ENCODE measurements at regions not wholly inside any gene's neighbourhood (a gene's known extent, or its start where the extent isn't known, plus 50 kb on each side); places are given as distances from the start of the nearest gene placed in this dataset.
A peak's percentile ranks its signal among the peaks of the same experiment; 100 is the strongest.

DNA sequence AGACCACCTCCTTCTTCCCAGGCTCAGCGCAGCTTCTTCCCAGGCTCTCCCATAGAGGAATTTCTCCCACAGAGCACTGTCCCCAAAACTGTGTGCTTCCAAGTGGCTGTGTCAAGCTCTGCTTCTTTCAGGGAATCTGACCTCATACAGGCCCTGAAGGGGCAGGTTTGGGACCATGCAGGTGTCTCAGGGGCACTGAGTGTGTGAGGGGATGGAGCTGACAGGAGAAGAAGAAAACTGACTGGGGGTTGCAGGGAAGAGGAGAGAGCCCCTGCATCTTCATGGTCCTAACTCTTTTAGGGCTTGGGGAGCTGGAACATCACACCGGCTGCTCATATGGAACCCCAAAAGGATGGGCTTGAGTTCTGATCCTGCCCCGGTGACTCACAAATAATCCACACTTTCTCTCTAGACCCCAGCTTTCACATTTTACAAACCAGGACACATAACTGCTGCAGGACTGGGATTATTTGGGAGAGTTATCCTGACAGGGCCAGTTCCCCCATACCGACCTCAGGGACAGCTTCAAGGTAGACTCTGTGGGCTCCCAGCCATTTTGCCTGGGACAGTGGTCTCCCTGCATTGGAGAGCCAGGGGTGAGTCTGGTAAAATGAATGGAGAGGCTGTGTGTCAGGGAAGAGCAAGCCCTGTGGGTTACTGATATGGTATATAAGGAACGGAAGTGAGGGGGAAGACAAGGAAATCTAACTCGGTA is 316.1 kb downstream of the TLE3 start:
- DNase-seq, result no peak

DNA sequence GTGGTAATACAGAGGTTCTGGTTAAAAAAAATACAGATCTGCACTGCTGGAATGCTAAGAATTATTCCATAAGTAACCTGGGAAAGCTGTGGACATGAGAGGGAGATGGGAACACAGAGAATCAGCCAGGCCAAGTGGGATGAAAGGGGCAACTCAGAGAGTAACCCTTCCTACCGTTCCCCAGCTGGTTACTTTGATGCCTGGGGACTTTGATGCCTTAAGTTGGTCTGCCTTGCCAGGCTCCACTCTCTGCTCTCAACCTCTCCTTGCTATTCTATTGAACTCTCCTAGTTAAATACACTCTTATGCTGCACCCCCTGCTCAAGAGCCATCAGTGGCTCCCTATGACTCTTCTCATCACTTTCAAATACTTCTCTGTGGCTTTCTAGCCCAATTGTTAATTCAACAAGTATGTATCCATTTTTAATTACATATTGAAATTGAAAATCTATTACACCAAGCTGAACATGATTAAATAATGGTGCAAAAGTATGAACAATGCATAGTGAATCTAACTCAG is 315.5 kb downstream of the TLE3 start:
- no peak for DNase-seq

DNA sequence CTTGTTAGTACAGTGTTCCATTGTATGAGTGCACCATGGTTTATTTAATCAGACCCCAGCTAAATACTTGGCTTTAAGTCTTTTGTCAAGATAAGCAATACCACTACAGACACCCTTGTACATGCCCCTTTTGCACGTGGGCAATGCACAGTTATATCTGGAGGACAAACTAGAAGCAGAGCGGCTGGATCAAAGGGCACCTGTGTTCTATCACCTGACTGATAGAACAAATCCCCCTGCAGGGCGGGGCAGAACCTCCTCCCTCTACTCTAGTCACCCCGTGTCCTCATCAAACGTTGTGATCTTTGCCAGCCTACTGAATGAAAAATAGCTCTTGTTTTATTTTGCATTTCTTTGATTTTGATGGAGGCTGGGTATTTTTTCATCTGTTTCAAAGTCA is 314.9 kb downstream of the TLE3 start:
- DNase-seq, result no peak

DNA sequence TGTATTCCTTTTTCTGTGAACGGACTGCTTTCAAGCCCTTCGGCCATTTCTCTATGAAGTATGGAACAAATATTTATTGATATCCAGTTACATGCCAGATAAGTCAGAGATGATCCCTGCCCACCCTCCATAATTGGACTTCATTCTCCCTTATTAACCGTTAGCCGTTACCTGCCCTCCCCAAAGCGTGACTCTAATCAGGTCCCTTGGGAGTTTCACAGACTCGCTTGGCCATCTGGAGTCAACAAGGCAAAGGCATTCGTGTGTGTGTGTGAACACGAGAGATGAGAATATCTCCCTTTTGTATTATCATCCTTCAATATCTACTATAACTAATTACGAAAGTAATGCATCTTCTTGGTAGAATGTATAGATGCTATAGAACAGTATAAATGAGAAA is 314.5 kb downstream of the TLE3 start:
- no peak for DNase-seq

DNA sequence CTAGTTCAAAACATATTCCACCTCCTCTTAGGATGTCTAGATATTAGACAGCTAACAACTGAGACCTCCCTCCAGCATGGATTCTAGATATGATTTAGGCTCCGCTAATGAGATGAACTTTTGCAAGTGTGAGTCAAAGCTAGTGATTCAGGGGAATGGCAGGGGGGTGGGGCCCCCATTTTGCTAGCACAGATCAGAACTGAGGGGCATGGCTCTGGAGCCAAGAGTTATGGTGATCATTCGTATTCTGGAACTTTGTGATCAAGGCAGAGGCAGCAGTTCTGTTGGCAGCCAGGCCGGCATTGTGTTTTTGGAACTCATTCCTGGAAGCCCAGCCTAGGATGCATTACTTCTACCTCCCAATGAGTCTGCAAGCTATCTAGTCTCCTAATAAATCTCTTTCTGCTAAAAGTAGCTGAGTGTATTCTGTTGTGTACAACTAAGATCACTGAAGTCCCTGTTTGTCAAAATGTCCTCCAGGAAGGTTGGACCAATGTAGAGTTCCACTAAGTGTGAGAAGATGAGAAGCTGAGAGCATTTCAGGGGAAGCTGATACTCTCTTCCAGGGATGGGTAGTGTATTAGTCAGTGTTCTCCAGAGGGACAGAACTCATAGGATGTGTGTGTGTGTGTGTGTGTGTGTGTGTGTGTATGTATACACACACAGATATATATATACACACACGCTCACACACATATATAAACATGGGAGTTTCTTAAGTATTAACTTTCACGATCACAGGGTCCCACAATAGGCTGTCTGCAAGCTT is 312.7 kb downstream of the TLE3 start:
- DNase-seq, result no peak

DNA sequence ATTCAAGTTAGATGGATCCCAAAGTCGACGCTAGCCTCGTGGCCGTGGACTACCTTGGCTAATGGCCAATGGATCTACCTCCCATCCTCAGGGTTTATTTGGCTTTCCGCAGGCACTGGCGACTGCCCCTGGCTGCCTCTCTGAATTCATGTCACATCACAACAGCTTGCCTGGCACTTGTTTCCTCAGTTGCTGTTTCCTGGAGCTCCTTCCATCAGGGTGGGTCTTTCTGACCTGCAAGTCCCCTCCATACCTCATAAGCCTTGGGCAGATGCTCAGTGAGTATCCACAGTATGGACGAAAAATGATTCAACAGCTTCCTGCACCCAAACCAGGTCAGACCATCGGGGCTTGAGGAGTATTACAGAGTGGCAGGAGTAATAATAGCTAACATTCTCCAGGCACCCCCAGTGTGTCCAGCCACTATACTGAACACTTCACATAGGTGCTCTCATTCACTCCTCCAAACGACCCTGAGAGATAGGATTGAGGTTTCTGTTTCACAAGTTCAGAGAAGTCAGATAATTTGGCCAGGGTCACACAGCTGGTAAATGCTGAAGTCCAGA is 311.5 kb downstream of the TLE3 start:
- no peak for DNase-seq

DNA sequence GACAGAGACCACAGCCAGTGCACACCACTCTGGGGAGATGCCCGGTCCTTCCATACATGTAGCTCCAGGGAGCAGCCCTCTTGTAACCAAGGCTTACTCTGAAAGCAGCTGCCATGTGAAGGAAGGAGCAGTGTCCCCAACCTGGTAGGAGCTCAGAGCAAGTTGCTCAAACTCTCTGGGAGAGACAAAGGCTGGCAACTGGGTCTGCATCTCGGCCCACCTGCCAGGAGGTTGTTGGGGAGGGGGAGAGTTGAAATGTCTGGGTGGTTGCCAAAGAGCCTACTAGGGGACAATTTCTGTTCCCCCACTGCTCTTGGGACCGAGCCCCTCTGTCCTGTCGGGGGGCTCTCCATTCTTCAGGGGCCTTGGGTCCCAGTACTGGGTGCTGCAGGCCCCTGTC is 309.9 kb downstream of the TLE3 start:
- DNase-seq, result no peak

DNA sequence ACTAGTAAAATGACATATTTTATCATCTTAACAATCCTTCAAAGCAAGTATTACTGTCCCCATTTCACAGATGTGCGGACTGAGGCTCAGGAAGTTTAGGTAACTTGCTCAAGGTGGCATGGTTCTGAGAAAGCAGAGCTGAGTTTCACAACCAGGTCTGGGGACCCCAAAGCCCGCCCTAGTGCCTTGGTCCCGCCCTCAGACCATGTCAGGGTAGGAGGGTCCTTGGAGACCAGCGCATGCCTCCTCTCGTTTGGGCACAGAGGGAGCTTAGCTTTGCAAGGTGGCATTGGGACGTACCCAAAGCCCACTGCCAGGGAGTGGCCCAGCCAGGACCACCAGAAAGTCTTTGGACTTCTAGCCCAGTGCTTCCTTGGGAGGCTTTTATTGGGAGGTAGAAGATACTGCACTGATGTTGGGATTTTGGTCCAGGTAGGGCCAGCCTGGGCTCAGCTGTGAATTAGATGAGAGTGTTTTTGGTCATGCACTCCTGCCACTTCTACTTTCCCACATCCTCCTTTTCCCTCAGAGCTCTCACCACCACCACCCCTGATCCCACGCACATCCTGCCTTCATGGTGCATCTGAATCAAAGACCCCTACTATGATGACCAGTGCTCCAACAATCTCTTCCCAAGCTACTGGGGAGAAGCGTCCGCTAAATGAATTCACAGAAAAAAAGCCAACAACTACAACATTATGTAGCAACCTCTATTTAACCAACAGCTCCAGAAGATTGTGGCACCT is 307.9 kb downstream of the TLE3 start:
- no peak for DNase-seq

DNA sequence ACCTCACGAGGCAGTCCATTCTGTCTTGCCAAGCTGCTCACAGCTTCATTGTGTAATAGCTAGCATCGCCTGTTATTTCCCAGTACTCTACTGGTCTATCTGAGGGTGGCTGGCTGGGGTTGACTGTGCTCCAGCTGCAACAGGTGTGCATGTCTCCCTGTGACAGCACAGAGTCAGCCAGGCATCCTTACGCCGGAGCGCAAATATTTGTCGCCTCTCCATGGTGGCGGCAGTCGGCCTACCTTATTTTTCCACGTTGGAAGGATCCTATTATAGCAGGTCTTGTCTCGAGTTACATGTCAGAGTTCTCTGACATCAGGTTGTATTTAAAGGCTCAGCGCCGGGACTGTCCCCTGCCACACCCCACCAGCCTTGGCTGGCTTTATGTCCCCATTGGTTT is 307.1 kb downstream of the TLE3 start:
- DNase-seq, result no peak

DNA sequence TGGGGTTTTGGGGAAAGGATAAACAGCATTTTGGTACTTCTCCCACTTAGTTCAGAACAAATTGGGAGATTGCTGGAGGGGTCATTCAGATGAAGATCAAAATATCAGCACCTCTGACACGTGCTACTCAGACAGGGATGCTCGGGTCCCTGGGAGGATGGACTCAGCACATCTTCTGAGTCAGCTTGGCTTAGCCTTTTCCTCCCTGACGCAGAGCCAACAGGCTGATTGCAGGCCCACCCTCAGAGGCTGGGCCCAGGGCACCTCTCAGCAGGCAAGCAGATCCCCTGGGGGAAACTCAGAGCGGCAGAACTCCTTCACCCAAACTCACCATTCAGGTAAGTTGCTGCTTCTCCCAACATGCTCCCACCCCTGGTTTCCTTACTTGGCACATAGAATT is 304.9 kb downstream of the TLE3 start:
- no peak for DNase-seq

DNA sequence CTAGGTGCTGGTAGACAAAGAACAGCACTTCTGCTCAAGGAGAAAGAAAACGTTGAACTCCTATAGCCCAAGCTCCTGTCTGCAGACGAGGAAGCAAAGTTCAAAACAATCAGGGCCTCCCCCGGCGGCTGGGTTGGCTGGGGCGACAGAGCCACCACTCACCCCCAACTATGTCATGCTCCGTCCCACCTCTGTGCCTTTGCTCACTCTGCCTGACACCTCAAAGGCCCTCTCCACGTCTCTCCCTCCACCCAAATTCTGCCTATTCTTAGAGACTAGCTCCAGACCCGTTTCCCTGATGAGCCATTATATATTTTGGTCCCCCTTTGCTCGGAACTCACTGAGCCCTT is 304.3 kb downstream of the TLE3 start:
- no peak for DNase-seq

DNA sequence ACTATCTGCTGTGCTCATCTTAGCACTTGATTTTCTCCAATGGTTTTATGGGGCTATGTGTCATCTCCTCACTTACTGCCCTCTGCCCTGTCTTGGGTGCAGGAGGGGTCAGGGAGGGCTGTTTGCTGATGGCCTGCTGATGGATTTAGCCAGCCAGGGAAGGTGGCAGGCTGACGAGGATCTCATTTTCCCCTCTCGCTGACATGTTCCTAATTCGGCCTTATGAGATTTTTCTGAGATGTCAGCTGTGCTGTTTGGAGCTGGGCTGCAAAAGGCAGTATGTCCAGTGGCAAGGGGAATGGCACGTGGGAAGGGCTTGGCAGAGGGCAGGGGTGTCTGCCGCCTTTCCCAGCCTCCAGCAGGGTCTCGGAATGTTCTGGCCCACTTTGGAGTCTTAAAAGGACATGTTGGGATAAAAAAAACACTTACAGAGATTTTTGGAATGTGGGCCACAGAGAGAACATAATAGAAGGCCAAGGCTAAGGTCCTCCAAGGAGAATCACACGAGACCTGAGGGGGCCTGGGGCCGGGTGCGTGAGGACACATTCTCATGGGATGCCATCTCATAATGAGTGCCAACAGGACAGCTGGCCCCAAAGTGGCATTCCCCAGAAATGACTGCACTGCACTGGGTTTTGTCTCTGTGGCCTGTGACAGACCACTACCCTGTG is 303.8 kb downstream of the TLE3 start:
- DNase-seq, result no peak

DNA sequence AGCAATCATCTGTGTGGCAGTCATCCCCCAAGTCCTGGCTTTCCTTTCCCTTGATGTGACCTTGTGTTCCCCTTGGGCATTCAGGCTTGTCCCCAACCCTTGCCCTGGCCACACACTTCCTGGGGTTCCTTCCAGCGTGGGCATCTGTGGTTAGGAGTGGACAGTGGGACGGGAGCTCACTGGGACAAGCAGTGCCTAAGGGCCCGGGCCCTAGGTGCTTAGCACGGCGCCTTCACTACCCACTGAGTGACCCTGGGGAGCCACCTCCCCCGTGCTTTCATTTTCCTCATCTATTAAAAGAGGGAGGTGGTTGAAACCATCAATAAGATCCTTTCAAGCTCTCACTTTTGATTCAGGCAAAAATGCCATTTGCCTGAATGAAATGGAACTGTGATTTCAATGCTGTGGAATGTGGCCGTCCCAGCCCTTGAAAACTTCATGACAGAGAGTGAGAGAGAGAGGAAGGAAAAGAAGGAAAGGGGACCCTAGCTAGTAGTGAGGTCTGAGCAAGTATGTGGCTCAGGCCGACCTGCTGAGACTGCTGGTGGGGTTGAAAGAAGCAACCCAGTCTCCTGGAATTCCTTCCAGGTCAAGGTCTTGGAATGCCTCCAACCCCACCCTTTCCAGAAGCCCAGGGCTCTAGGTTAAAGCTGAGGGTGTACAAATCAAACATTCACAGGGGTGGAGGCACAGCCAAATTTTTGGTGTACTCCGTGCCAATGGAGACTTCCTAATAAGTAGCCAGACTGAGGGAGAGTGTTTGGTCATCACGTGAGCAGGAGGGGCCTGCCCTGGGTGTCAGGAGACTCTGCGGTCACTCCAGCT is 302.9 kb downstream of the TLE3 start:
- DNase-seq, result no peak

DNA sequence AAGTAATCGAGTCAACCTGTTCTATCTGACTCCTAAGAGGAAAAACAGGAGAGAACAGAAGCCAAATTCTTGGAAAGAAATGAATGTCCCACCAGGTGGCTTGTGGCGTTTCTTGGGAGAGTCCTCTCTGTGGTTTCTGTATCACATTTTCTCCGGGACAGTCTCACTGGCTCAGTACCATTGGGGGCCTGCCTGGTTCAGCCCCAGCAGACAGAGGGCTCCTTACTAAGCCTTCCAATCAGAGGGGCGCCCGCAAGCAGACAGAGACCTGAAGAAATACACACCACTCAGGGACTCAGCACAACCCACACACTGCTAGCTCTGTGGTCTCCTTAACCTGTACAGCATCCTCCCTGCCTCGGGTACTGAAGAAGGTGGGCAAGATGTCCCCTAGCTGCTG is 302.1 kb downstream of the TLE3 start:
- DNase-seq, result no peak

DNA sequence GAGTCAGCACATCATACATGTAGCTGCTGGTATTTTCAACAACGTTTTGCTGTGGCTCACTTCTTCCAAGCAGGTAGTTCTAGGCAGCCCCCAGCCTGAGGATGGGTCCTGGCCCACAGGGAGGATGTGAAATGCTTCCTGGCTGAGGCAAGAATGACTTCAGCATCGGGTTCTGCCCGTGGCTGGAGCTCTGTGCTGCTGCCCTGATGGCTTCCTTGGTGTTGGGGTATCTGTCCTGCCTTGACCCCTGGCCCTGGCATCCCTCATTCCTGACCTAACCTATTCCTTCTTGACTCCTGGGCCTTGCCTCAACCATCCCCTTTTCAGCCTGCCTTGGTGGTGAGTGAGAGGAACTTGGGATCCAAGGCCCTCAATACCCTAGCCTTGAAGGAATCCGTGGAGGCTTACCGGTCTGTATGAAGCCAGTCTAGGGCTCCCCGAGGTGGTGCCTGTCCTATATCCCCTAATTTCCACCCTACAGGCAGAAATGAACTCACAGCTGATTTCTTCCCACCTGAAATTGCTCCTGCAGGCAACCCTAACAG is 300.6 kb downstream of the TLE3 start:
- no peak for DNase-seq

DNA sequence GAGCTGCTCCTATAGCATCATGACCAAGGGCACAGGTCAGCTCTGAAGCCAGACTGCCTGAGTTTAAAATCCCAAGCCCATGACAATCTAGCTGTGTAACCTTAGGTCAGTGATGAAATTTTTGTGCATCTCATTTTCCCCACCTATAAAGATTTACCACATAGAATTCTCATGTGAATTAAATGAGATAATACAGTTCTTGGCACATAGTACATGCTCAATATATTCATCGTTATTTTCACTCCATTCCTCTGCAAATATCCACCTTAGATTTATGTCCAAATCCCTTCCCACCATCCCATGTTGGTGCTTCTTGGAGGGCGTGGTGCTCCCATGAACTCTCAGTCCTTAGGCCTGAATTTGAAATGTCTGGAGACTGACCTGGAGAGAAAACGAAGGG is 300.1 kb downstream of the TLE3 start:
- DNase-seq, result no peak

DNA sequence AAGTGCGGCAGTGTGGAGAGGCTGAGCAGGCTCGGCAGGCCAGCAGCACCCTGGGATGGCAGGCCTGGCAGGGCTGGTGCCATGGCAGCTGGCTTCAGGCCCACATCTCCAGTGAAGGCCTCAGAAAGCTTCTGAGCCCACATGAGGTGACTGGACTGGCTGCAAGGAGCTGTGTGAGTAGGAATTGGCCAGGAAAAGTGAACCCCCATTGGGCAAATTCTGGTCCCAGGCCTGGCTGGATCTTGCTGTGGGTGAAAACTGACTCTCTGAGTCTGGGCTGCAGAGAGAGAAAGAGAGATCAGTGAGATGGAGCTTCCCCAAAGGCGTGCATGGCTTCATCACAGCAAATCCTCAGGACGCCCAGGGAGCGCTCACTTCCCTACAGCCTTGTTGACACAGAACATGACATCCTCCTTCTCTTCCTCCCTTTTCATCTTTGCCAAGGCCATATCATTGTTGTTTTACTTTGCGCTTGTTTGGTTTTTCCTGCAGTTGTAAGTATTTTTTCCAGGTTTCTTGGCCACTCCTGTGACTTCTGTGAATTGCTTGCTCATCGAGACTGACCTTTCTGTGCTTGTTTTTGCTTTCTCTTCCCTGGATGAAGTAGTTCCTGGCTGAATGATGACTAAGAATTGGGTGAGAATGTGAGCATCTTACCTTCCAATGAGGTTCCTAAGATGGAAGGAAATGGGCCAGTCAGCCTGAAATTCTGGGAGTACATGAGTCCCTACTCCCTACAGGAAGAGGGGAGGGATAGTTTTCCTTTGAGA is 299.1 kb downstream of the TLE3 start:
- peak; percentile 15 for DNase-seq

DNA sequence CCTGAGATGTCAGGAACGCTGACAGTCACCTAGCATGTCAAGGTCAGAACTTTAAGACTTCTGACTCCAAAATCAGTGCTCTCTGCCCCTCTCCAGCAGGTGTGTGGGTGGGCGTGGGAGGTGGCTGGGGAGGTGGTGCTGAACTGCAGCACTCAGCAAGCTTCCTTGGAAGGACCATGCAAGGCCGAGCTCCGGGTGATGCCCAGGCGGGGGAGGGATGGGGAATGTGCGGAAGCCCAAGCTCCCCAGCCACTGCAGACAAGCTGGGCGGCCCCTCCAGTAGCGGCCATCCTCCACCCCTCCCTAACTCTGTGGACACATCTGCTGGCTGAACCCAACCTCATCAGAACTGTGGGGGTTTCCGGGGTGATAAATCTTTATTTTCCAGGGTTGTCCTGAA is 296.6 kb downstream of the TLE3 start:
- DNase-seq, result no peak

DNA sequence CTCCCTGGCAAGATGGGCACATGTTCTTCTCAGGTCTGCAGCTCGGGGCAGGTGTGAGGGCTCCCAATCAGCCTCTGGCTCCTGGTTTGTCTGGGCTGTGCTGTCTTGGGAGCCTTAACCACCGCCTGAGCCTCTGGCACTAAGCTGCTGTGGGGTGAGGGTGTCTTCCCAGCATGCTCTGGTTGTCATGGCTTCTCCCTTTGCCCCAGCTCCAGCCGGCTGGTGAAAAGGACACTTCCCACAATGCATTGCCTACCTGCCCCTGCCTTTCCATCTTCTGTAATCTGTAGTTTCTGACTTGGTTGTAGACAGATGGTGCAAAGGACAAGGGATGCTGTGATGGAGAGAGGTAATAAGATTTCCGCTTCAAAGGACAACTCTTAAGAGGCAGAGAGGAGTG is 295.3 kb downstream of the TLE3 start:
- DNase-seq, result no peak

DNA sequence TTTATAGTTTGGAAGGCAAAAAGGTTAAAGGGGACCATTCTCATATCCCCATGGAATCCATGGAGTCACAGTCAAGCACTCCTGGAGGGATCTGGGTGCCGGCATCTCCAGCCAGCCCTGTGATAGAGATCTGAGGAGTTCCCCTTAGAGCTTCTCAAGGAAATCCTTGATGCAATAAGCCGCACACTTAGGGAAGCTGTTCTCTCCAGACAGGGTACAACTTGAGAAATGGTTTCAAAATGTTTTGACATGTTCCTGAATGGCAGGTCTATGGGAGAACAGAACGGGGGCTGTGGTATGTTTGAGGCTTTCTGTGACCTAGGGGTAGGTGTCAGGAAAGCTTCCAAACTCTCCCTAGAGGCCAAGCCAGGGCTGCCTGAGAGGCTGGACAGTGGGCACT is 292.9 kb downstream of the TLE3 start:
- peak; percentile 21 for DNase-seq
